GM18511 (cell line): ENCODE measurements at regions not wholly inside any gene's neighbourhood (a gene's known extent, or its start where the extent isn't known, plus 50 kb on each side); places are given as distances from the start of the nearest gene placed in this dataset.

ENCODE experiments used
- ATAC-seq: cut with Tn5 transposase; IDR thresholded peaks from one replicate; pipeline ENCODE4 v1.9.1; 2021; ENCODE audit warnings: mild to moderate bottlenecking, moderate library complexity; ENCODE audit not compliant: unreplicated experiment

GRCh38 chr14:38777401-38777800, 325.6 kb downstream of the SEC23A start:
- no peak for ATAC-seq

- ATAC-seq = no peak
Measured at GRCh38 chr14:38775986-38776385, 327.0 kb downstream of the SEC23A start.

GRCh38 chr14:38774162-38774561, 328.9 kb downstream of the SEC23A start:
- ATAC-seq = no peak

GRCh38 chr14:38770251-38770650, 332.8 kb downstream of the SEC23A start:
- ATAC-seq = no peak

GRCh38 chr14:38762845-38763244, 340.2 kb downstream of the SEC23A start:
- ATAC-seq = no peak

GRCh38 chr14:38762426-38762825, 340.6 kb downstream of the SEC23A start:
- ATAC-seq = no peak

- ATAC-seq = no peak
Measured at GRCh38 chr14:38761033-38761432, 342.0 kb downstream of the SEC23A start.

GRCh38 chr14:38758661-38759060, 344.4 kb downstream of the SEC23A start:
- no peak for ATAC-seq

GRCh38 chr14:38755036-38755435, 348.0 kb downstream of the SEC23A start:
- no peak for ATAC-seq

GRCh38 chr14:38752750-38753149, 350.3 kb downstream of the SEC23A start:
- no peak for ATAC-seq

- ATAC-seq = no peak
Measured at GRCh38 chr14:38752341-38752740, 350.7 kb downstream of the SEC23A start.

- no peak for ATAC-seq
Measured at GRCh38 chr14:38751459-38751858, 351.6 kb downstream of the SEC23A start.

GRCh38 chr14:38749936-38750335, 353.1 kb downstream of the SEC23A start:
- ATAC-seq = no peak

GRCh38 chr14:38745861-38746260, 357.2 kb downstream of the SEC23A start:
- ATAC-seq = no peak

- no peak for ATAC-seq
Measured at GRCh38 chr14:38743966-38744584, 359.0 kb downstream of the SEC23A start.

GRCh38 chr14:38737686-38738407, 365.2 kb downstream of the SEC23A start:
- ATAC-seq = no peak

- no peak for ATAC-seq
Measured at GRCh38 chr14:38735005-38735404, 368.0 kb downstream of the SEC23A start.

GRCh38 chr14:38731962-38732361, 371.1 kb downstream of the SEC23A start:
- ATAC-seq = no peak

GRCh38 chr14:38730420-38730819, 372.6 kb downstream of the SEC23A start:
- ATAC-seq = no peak

GRCh38 chr14:38727731-38728130, 375.3 kb downstream of the SEC23A start:
- no peak for ATAC-seq

- no peak for ATAC-seq
Measured at GRCh38 chr14:38724621-38725020, 378.4 kb downstream of the SEC23A start.

GRCh38 chr14:38723959-38724358, 379.1 kb downstream of the SEC23A start:
- no peak for ATAC-seq

- no peak for ATAC-seq
Measured at GRCh38 chr14:38723277-38723676, 379.8 kb downstream of the SEC23A start.
